ENCODE measurements at regions not wholly inside any gene's neighbourhood (a gene's known extent, or its start where the extent isn't known, plus 50 kb on each side); places are given as distances from the start of the nearest gene placed in this dataset.

DNA sequence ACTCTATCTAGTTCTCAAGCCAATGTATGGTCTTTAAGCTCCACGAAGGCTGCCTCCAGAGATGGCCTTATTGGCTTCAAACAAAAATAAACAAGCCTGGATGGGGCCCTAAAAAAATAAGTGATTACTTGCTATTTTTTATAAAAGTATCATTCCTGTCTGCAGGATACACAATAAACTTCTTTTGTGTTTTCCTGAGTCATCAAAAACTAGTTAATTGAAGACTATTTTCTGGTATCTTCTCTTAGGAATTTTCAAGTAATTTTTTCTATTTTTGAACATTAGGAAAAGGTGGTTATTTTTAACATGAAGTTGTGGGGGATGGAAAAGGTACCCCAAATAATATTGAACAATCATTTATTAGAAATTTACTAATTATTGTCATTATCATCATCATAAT lies 213.1 kb upstream of the DYNLRB2 start:
- intact Hi-C loops (cut with micrococcal nuclease), result no loop called here
- Mint-ChIP-seq H3K36me3 (ENCODE audit: insufficient read depth, unreplicated experiment) (peaks cover 6% of the 10 kb centered on the region), H3K27me3 (ENCODE audit: insufficient read depth, unreplicated experiment) (peaks cover 33% of the 10 kb centered on the region), H3K4me1 (ENCODE audit: insufficient read depth, unreplicated experiment) (no peaks in the 10 kb centered on the region), H3K27ac (ENCODE audit: low read depth, unreplicated experiment) (no peak overlapping the region), H3K4me3 (ENCODE audit: unreplicated experiment) (no peak overlapping the region), H3K9me3 (ENCODE audit: unreplicated experiment) (no peaks in the 10 kb centered on the region)
- TF ChIP-seq, protein P1, sequence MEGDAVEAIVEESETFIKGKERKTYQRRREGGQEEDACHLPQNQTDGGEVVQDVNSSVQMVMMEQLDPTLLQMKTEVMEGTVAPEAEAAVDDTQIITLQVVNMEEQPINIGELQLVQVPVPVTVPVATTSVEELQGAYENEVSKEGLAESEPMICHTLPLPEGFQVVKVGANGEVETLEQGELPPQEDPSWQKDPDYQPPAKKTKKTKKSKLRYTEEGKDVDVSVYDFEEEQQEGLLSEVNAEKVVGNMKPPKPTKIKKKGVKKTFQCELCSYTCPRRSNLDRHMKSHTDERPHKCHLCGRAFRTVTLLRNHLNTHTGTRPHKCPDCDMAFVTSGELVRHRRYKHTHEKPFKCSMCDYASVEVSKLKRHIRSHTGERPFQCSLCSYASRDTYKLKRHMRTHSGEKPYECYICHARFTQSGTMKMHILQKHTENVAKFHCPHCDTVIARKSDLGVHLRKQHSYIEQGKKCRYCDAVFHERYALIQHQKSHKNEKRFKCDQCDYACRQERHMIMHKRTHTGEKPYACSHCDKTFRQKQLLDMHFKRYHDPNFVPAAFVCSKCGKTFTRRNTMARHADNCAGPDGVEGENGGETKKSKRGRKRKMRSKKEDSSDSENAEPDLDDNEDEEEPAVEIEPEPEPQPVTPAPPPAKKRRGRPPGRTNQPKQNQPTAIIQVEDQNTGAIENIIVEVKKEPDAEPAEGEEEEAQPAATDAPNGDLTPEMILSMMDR (IDR thresholded peaks at IDR 0.05; ENCODE audit: unreplicated experiment), result no peak
- POLR2A ChIA-PET, result no interaction called here
- DNase-seq (ENCODE audit: unreplicated experiment), result no peak
- CTCF ChIA-PET, result no interaction called here
- BruUV-seq (replicated peaks), result no TSS peak

DNA sequence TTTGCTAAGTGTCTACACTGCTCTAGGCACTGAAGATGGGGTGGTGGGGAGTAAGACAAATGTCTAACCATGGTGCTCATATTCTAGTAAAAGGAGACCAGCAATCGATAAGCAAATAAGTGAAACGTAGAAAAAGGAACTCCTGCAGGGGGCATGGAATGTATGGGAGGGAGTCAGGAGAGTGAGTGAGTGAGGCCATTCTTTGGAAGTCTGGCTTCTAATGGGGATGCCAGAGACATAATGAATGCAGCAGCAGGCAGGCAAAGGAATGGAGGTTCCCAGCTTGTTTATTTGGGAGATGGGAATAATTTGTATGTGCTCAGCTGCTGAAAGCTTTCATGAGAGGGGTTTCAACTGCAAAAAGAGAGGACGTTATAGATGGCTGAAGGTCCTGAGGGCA lies 216.4 kb upstream of the DYNLRB2 start:
- Mint-ChIP-seq H3K4me1 (ENCODE audit: insufficient read depth, unreplicated experiment) (no peaks in the 10 kb centered on the region), H3K27me3 (ENCODE audit: insufficient read depth, unreplicated experiment) (peaks cover 21% of the 10 kb centered on the region), H3K27ac (ENCODE audit: low read depth, unreplicated experiment) (no peak overlapping the region), H3K36me3 (ENCODE audit: insufficient read depth, unreplicated experiment) (peaks cover 6% of the 10 kb centered on the region), H3K9me3 (ENCODE audit: unreplicated experiment) (no peaks in the 10 kb centered on the region), H3K4me3 (ENCODE audit: unreplicated experiment) (no peak overlapping the region)
- POLR2A ChIA-PET, result no interaction called here
- BruUV-seq (replicated peaks), result no TSS peak
- intact Hi-C loops (cut with micrococcal nuclease), result no loop called here
- TF ChIP-seq, protein P1 (IDR thresholded peaks at IDR 0.05; ENCODE audit: unreplicated experiment), result no peak
- DNase-seq (ENCODE audit: unreplicated experiment), result no peak
- CTCF ChIA-PET, result no interaction called here

DNA sequence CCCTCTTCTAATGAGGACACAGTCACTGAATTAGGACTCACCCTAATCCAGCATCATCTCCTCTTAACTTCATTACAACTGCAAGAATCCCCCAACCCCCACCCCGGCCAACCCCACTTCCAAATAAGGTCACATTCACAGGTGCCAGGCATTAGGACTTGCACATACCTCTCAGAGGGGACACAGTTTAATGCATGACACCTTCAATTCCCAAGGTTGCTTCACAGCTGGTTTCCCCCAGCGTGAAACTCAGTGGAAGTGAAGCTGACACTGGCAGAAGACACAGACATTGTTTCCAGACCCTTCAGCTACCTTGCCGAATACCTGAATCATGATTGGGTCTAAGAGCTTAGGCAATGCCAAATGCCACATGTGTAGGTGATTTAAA lies 217.0 kb upstream of the DYNLRB2 start:
- POLR2A ChIA-PET, result no interaction called here
- TF ChIP-seq, protein P1 (IDR thresholded peaks at IDR 0.05; ENCODE audit: unreplicated experiment), result no peak
- Mint-ChIP-seq H3K27me3 (ENCODE audit: insufficient read depth, unreplicated experiment) (peaks cover 21% of the 10 kb centered on the region), H3K4me1 (ENCODE audit: insufficient read depth, unreplicated experiment) (no peaks in the 10 kb centered on the region), H3K9me3 (ENCODE audit: unreplicated experiment) (no peaks in the 10 kb centered on the region), H3K27ac (ENCODE audit: low read depth, unreplicated experiment) (no peak overlapping the region), H3K36me3 (ENCODE audit: insufficient read depth, unreplicated experiment) (peaks cover 6% of the 10 kb centered on the region), H3K4me3 (ENCODE audit: unreplicated experiment) (no peak overlapping the region)
- intact Hi-C loops (cut with micrococcal nuclease), result no loop called here
- CTCF ChIA-PET, result no interaction called here
- no TSS peak for BruUV-seq (replicated peaks)
- DNase-seq (ENCODE audit: unreplicated experiment), result no peak

DNA sequence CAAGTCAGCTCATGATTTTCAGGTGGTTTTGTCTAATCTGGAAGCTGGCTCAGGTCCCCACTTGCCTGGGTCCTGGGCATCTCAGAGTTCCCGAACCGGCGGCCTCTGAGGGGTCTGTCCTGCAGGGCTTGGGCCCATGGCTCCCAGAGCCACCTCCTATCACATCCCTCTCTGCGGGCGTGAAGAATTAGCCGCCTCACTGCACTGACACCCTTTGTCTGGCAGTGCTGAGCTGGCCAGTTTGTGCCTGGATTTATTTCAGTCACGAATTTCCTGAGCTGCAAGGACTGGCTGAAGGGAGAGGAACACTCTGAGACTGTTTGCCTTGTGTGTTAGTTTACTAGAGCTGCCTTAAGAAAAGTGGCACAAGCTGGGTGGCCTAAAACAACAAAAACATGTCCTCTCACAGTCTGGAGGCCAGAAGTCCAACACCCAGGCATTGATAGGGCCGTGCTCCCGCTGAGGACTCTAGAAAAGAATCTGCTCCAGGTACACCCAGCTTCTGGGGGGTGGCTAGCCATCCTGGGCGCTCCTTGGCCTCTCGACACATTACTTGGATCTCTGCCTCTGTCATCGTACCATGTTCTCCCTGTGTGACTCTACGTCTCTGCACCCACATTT lies 217.5 kb upstream of the DYNLRB2 start:
- Mint-ChIP-seq H3K4me3 (ENCODE audit: unreplicated experiment) (no peak overlapping the region), H3K9me3 (ENCODE audit: unreplicated experiment) (peaks cover 5% of the 10 kb centered on the region), H3K27ac (ENCODE audit: low read depth, unreplicated experiment) (no peak overlapping the region), H3K36me3 (ENCODE audit: insufficient read depth, unreplicated experiment) (peaks cover 6% of the 10 kb centered on the region), H3K27me3 (ENCODE audit: insufficient read depth, unreplicated experiment) (peaks cover 21% of the 10 kb centered on the region), H3K4me1 (ENCODE audit: insufficient read depth, unreplicated experiment) (no peaks in the 10 kb centered on the region)
- TF ChIP-seq, protein P1 (IDR thresholded peaks at IDR 0.05; ENCODE audit: unreplicated experiment), result no peak
- no peak for DNase-seq (ENCODE audit: unreplicated experiment)
- ChIA-PET POLR2A (no interaction called here), CTCF (interaction anchor here (0.8 kb wide), 1 partner anchor 139 kb away, joined by 3 read pairs; no protein-coding TSS in a partner anchor)
- no TSS peak for BruUV-seq (replicated peaks)
- intact Hi-C loops (cut with micrococcal nuclease), result no loop called here

All from MCF 10A (cell line).